Fibroblast of villous mesenchyme (primary cell): ENCODE measurements at regions not wholly inside any gene's neighbourhood (a gene's known extent, or its start where the extent isn't known, plus 50 kb on each side); places are given as distances from the start of the nearest gene placed in this dataset.

Experiments used
- DNase-seq: peaks from one replicate; pipeline ENCODE4 v3.0.0-alpha.2; 2010; ENCODE audit warnings: low read depth
- H3K4me3 ChIP-seq: 2 replicates; pipeline ENCODE4 v1.5.1; 2011; ENCODE audit warnings: low read depth, mild to moderate bottlenecking, low read length
- CTCF ChIP-seq: IDR thresholded peaks from 2 replicates; pipeline ENCODE4 v1.5.1; 2012; ENCODE audit warnings: low read depth, mild to moderate bottlenecking, low read length; ENCODE audit not compliant: insufficient read depth

GRCh38 chr1:67965995-67966665, 84.3 kb downstream of the DIRAS3 start:
- TF ChIP-seq CTCF, result no peak
- DNase-seq, result no peak
- H3K4me3 ChIP-seq, result no peak overlapping the region

GRCh38 chr1:67963263-67963662, 87.2 kb downstream of the DIRAS3 start:
- TF ChIP-seq CTCF, result no peak
- no peak overlapping the region for H3K4me3 ChIP-seq
- no peak for DNase-seq

GRCh38 chr1:67960766-67961165, 89.7 kb downstream of the DIRAS3 start:
- no peak overlapping the region for H3K4me3 ChIP-seq
- DNase-seq, result no peak
- TF ChIP-seq CTCF, result no peak

GRCh38 chr1:67958472-67958871, 92.0 kb downstream of the DIRAS3 start:
- no peak for DNase-seq
- no peak for TF ChIP-seq CTCF
- H3K4me3 ChIP-seq, result no peak overlapping the region

GRCh38 chr1:67957066-67957465, 93.4 kb downstream of the DIRAS3 start:
- H3K4me3 ChIP-seq, result no peak overlapping the region
- no peak for TF ChIP-seq CTCF
- peak; percentile 87 for DNase-seq

GRCh38 chr1:67956116-67956515, 94.3 kb downstream of the DIRAS3 start:
- H3K4me3 ChIP-seq, result no peak overlapping the region
- no peak for DNase-seq
- no peak for TF ChIP-seq CTCF

GRCh38 chr1:67955591-67955990, 94.8 kb downstream of the DIRAS3 start:
- TF ChIP-seq CTCF, result no peak
- H3K4me3 ChIP-seq, result no peak overlapping the region
- DNase-seq, result no peak
